ENCODE measurements at regions not wholly inside any gene's neighbourhood (a gene's known extent, or its start where the extent isn't known, plus 50 kb on each side); places are given as distances from the start of the nearest gene placed in this dataset.
"Not testable (repeated sequence)": the region's sequence is repeated elsewhere in the genome, so short reads cannot be mapped to it uniquely, and the experiment has no call there.

DNA sequence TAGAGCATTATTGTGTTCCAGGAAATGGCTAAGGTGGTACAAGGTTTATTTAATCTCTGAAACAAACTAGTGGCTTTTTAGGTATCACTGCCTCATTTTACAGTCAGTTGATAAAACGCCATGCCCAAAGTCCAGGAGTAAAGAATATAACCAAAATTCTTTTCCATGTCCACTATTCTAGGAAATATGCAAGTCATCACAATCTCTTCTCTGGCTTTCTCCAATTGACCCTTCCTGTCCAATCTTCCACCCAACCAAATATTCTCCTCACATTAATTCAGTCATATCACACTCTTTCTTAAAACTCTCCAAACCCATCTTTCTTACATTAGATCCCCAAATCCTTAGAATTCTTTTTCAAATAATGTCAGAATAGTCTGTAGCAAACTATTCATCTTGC, 1110.0 kb upstream of the CDH8 start:
- no peak for DNase-seq (ENCODE audit: low read depth in 4 of 4, low spot score in 3 of 4)

DNA sequence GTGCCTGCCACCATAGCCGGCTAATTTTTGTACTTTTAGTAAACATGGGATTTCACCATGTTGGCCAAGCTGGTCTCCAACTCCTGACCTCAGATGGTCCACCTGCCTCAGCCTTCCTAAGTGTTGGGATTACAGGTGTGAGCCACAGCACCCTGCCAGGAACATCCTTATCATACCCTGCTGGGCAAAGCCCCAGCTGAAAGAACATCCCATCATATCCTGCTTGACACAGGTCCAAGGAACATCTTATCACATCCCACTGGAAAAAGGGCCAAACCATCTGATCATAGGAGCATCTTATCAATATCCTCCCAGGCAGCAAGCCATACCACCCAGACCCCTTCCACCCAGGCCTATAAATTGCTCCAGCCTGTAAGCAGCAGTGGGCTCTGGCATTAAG, 1109.2 kb upstream of the CDH8 start:
- DNase-seq (ENCODE audit: low read depth in 4 of 4, low spot score in 3 of 4): no peak

DNA sequence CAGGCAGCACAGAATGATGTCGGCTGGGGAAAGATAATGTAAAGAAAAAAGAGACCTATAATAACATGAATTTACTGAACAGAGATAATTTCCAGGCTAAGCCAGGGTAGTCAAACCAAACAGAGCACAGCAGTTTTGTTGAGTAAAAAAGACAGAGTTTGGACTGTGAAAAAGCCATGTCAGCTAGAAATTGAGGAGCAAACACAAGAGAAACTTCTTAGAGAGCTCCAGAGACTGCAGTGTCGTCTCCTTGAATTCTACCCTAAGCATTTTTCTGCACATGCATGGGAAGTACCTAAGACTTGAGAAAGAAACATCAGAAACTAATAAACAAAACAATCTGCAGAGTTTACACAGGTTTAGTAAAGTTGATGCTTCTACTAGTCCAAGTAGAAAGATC, 1098.8 kb upstream of the CDH8 start:
- no peak for DNase-seq (ENCODE audit: low read depth in 4 of 4, low spot score in 3 of 4)

DNA sequence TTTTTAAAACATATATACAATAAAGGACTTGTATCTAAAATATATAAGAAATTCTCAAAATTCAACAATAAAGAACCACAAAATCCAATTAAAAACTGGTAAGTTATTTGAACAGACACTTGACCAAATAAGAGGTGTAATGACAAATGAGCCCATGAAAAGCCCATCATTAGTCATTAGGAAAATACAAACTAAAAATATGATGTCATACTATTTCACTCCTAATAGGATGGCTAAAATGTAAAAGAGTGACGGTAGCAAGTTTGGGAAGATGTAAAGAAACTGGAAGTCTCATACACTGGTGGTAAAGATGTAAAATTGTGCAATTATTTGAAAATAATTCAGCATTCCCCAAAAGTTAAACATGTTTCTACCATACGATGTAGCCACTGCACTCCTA, 1095.3 kb upstream of the CDH8 start:
- no peak for DNase-seq (ENCODE audit: low read depth in 4 of 4, low spot score in 3 of 4)

DNA sequence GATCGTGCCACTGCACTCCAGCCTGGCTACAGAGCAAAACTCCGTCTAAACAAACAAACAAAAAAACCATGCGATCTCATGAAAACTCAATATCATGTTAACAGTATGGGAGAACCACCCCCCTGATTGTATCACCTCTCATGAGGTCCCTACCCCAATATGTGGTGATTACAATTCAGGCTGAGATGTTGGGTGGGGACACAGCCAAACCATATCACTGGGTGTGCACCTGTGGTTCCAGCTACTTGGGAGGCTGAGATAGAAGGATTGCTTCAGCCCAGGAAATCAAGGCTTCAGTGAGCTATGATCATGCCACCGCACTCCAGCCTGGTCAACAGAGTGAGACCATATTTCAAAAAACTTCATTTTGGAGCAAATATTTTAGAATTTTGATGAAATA, 1094.7 kb upstream of the CDH8 start:
- no peak for DNase-seq (ENCODE audit: low read depth in 4 of 4, low spot score in 3 of 4)

- no peak for DNase-seq (ENCODE audit: low read depth in 4 of 4, low spot score in 3 of 4)
These were observed 1093.3 kb upstream of the CDH8 start for GRCh38 chr16:63129411-63130125.

- not testable (repeated sequence) for DNase-seq (ENCODE audit: low read depth in 4 of 4, low spot score in 3 of 4)
These were observed 1083.7 kb upstream of the CDH8 start for GRCh38 chr16:63119905-63120304.

DNA sequence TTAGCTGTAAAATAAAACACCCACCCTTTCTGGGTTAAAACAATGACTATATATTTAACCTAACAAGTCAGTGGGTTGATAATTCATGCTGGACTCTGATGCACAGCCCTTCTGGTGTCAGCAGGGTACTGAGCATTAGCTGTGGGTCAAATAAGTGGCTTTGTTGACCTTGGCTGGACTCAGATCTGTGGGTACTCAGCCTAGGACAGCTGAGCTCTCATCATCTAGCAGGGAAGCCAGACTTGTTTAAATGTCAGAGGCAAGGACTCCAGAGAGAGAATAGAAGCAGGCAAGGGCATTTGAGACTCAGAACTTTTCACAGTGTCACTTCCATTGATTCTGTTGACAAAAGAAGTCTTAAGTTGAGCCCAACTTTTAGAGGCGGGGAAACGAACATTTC, 1063.8 kb upstream of the CDH8 start:
- no peak for DNase-seq (ENCODE audit: low read depth in 4 of 4, low spot score in 3 of 4)

- no peak for DNase-seq (ENCODE audit: low read depth in 4 of 4, low spot score in 3 of 4)
These were observed 1060.6 kb upstream of the CDH8 start for GRCh38 chr16:63096857-63097256.

DNA sequence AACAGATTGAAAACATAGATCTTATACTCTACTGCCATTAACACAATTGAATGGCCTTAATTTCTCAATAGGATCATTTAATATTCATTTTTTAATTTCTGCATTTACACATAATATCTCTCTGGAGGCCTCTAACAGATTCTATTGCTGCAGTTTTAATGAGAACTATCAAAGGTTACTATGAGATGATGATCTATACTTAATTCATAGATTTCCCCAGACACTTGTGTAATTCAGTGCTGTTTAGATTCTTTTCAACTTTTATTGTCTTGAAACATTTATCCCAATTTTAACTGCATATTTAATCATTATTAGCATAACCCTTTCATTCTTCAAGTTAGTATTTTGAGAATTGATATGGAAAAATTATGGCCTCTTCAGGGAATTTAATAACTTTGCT, 1056.5 kb upstream of the CDH8 start:
- no peak for DNase-seq (ENCODE audit: low read depth in 4 of 4, low spot score in 3 of 4)

- DNase-seq (ENCODE audit: low read depth in 4 of 4, low spot score in 3 of 4): no peak
These were observed 1045.9 kb upstream of the CDH8 start for GRCh38 chr16:63082101-63082500.

- no peak for DNase-seq (ENCODE audit: low read depth in 4 of 4, low spot score in 3 of 4)
These were observed 1044.5 kb upstream of the CDH8 start for GRCh38 chr16:63080746-63081145.

DNA sequence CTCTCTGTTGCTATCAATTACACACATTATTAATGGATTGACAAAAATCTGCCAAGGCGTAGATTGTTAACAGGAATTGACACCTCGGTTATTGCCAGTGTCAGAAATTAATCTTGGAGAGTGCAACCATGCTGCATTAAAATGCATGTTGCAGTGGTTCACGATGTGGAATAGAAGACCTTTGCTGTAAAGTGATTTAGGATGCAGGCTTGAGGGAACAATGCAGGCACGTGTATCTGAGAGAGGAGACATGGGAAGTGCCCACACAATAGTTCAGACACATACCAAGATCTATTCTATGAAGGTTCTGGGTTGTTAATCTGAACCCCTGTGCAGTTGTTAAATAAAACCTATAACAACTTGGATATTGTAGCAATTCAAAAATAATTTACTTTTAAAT, 1032.8 kb upstream of the CDH8 start:
- no peak for DNase-seq (ENCODE audit: low read depth in 4 of 4, low spot score in 3 of 4)

- DNase-seq (ENCODE audit: low read depth in 4 of 4, low spot score in 3 of 4): no peak
These were observed 1030.9 kb upstream of the CDH8 start for GRCh38 chr16:63067141-63067540.

DNA sequence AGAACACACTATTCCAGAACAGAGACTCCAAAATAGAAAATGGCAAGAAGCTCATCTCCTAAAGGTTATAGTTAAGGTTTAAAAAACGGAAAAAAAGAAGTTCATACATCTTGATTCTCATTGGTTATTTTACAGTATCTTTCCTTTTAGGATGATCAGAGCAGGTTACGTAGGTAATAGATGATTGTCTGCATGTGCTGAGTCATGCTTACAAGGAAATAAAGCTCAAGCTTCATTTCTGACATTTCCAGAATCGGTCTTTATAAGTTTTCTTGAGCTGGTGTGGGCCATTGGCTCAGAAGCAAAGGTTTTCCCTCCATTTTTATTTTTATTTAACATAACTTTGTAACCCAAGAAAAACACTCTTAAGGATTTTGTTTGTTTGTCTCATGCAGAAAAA, 1030.3 kb upstream of the CDH8 start:
- DNase-seq (ENCODE audit: low read depth in 4 of 4, low spot score in 3 of 4): no peak

DNA sequence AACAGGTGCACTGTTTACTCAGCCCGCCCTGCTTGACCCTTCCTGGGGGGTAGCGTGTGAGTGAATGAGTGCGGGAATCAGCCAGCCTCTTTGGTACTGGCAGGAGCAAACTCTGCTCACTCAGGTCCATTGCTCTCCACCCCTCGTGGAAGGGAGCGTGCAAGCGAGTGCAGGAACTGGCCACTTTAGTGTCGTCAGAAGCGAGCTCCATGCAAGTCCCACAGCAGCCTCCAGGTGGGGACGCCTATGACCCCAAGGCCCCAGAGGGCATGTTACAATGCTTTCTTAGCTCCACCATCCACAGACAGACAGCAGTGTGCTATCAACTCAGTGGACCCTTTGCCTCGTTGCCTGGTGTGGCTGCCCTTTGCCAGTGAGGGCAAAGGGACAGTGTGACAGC, 1025.1 kb upstream of the CDH8 start:
- DNase-seq (ENCODE audit: low read depth in 4 of 4, low spot score in 3 of 4): no peak

GRCh38 chr16:63059676-63060075, 1023.4 kb upstream of the CDH8 start:
- no peak for DNase-seq (ENCODE audit: low read depth in 4 of 4, low spot score in 3 of 4)

DNA sequence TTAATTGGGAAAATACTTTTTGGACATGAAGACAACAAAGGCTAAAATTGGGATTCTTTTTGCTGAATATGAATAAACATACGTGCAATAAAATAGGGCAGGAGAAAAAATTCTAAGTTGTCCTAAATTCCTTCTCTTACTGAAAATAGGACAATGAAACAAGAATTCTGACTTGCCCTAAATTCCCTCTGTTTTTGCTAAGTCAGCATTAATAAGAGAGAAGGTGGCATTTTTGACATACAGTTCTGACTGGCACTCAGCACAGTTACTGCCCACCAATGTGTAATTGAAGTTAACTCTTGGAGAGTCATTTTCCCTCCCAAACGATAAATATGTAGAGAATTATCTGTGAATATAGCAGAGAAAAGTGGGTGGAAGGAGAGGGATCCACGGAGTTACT, 1021.1 kb upstream of the CDH8 start:
- DNase-seq (ENCODE audit: low read depth in 4 of 4, low spot score in 3 of 4): no peak

DNA sequence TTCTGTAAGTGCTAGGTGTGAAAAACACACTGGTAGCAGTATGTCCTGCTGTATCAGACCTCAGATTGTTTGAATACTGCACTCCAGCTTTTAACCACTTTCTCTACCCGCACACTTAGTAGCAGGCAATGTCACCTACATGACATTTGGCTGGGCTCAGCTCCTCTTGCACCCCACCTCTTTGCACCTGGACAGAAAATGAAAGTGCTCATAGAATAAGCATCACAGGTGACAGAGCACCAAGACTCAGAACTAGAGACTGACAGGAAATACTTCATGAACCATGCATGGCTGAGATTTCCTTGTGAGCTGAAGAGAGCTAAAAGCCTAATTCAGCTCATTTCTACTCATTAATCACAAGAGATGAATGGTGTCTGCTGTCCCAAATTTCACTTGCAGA, 1014.2 kb upstream of the CDH8 start:
- DNase-seq (ENCODE audit: low read depth in 4 of 4, low spot score in 3 of 4): no peak

GRCh38 chr16:63038397-63039106, 1002.3 kb upstream of the CDH8 start:
- peak in 3 of 4 donors; percentile 1 to 7 (median 3) for DNase-seq (ENCODE audit: low read depth in 4 of 4, low spot score in 3 of 4)

GRCh38 chr16:63037761-63038396, 1001.6 kb upstream of the CDH8 start:
- DNase-seq (ENCODE audit: low read depth in 4 of 4, low spot score in 3 of 4): no peak

Data from right renal pelvis (tissue), 4 donors.